GM12891 (cell line): ENCODE measurements at regions not wholly inside any gene's neighbourhood (a gene's known extent, or its start where the extent isn't known, plus 50 kb on each side); places are given as distances from the start of the nearest gene placed in this dataset.

Source experiments
- POLR2A ChIP-seq: IDR thresholded peaks from 2 replicates; pipeline ENCODE4 v1.6.1; 2011; ENCODE audit warnings: low read depth, low read length, control low read depth
- TAF1 ChIP-seq: IDR thresholded peaks from 2 replicates; pipeline ENCODE4 v1.6.1; 2011; ENCODE audit warnings: low read depth, low read length, control low read depth

- TF ChIP-seq TAF1, result no peak
- no peak for TF ChIP-seq POLR2A
Observed at GRCh38 chr2:39573276-39573675, 92.4 kb upstream of the TMEM178A start.
